PC-9 (cell line): ENCODE measurements at regions not wholly inside any gene's neighbourhood (a gene's known extent, or its start where the extent isn't known, plus 50 kb on each side); places are given as distances from the start of the nearest gene placed in this dataset.
"Not testable (repeated sequence)": the region's sequence is repeated elsewhere in the genome, so short reads cannot be mapped to it uniquely, and the experiment has no call there.

ENCODE experiments used
- BruUV-seq: library from RNA; stranded (reverse); fragments of 400-500 nt; replicated peaks from 2 replicates; lab custom pipeline; 2021; lab: Mats Ljungman, UMichigan
- CTCF ChIA-PET: fragments of 300-600 bp; sonication (Branson Sonifier 250); formaldehyde crosslinking; loops from one replicate; lab custom pipeline; 2022; ENCODE audit warnings: antibody characterized with exemption; lab: Charles Lee
- POLR2A ChIA-PET: fragments of 300-600 bp; sonication (Branson Sonifier 250); formaldehyde crosslinking; loops from one replicate; lab custom pipeline; 2022; ENCODE audit warnings: antibody characterized with exemption; ENCODE audit not compliant: unreplicated experiment; lab: Charles Lee
- DNase-seq, 2 experiments: peaks; one replicate each; pipeline versions ENCODE4 v3.0.0 to v3.0.0-alpha.2; 2015 to 2022; ENCODE audit warnings: mixed read lengths in 1 of 2
- H2AFZ ChIP-seq: fragments of 200-600 bp; sonication (generic); 2 replicates; pipeline ENCODE4 v1.8.1; 2017; ENCODE audit warnings: antibody characterized with exemption
- H3F3A ChIP-seq: fragments of 200-600 bp; sonication (generic); 2 replicates; pipeline ENCODE4 v1.8.1; 2017; ENCODE audit warnings: antibody characterized with exemption, mild to moderate bottlenecking, low read depth; ENCODE audit not compliant: insufficient read depth
- H3K27ac ChIP-seq: fragments of 200-600 bp; sonication (generic); 2 replicates; pipeline ENCODE4 v1.6.1; 2016; ENCODE audit warnings: mixed run types
- H3K27me3 ChIP-seq: fragments of 200-600 bp; sonication (generic); 2 replicates; pipeline ENCODE4 v1.6.1; 2016; ENCODE audit warnings: low read depth, mixed run types; ENCODE audit not compliant: insufficient read depth
- H3K36me3 ChIP-seq: fragments of 200-600 bp; sonication (generic); 2 replicates; pipeline ENCODE4 v1.6.1; 2016; ENCODE audit warnings: low read depth, mixed run types
- H3K4me1 ChIP-seq: fragments of 200-600 bp; sonication (generic); replicated peaks from 2 replicates; pipeline ENCODE4 v1.6.1; 2016; ENCODE audit warnings: mixed run types; ENCODE audit not compliant: insufficient read depth
- H3K4me2 ChIP-seq: fragments of 200-600 bp; sonication (generic); 2 replicates; pipeline ENCODE4 v1.6.1; 2017; ENCODE audit warnings: mixed run types
- H3K4me3 ChIP-seq: fragments of 200-600 bp; sonication (generic); 2 replicates; pipeline ENCODE4 v1.6.1; 2016; ENCODE audit warnings: mixed run types
- H3K79me2 ChIP-seq: fragments of 200-600 bp; sonication (generic); 2 replicates; pipeline ENCODE4 v1.6.1; 2017; ENCODE audit warnings: low read depth, mixed run types
- H3K9me2 ChIP-seq: fragments of 200-600 bp; sonication (generic); 2 replicates; pipeline ENCODE4 v1.8.1; 2017; ENCODE audit warnings: mild to moderate bottlenecking; ENCODE audit not compliant: insufficient read depth
- H3K9me3 ChIP-seq: fragments of 200-600 bp; sonication (generic); 2 replicates; pipeline ENCODE4 v1.8.1; 2016; ENCODE audit warnings: low read depth; ENCODE audit not compliant: insufficient read depth
- H4K20me1 ChIP-seq: fragments of 200-600 bp; sonication (generic); 2 replicates; pipeline ENCODE4 v1.8.1; 2017; ENCODE audit not compliant: insufficient read depth
- CTCF ChIP-seq: fragments of 200-600 bp; sonication (generic); conservative IDR thresholded peaks from 2 replicates; pipeline ENCODE4 v1.6.1; 2017; ENCODE audit warnings: mixed run types, antibody characterized with exemption, mild to moderate bottlenecking, moderate library complexity
- EZH2 ChIP-seq: fragments of 200-600 bp; sonication (generic); IDR thresholded peaks from 2 replicates; pipeline ENCODE4 v1.8.0; 2017; ENCODE audit warnings: antibody characterized with exemption, low read depth
- intact Hi-C: fragments of 100-400 bp; cut with micrococcal nuclease; formaldehyde crosslinking; loops from one replicate; pipeline ENCODE4 v1.10.0; 2022; ENCODE audit not compliant: unreplicated experiment

GRCh38 chr19:30842926-30843325 is 470.7 kb downstream of the ZNF536 start:
- H3F3A ChIP-seq: no peaks in the 10 kb centered on the region
- H3K9me3 ChIP-seq: no peaks in the 10 kb centered on the region
- H3K4me3 ChIP-seq: no peak overlapping the region
- ChIA-PET POLR2A (no interaction called here), CTCF (no interaction called here)
- no peak for TF ChIP-seq EZH2
- no peak for TF ChIP-seq CTCF
- H2AFZ ChIP-seq: no peak overlapping the region
- no peaks in the 10 kb centered on the region for H3K4me1 ChIP-seq
- intact Hi-C loops: no loop called here
- no peaks in the 10 kb centered on the region for H3K79me2 ChIP-seq
- no peak overlapping the region for H3K4me2 ChIP-seq
- no peaks in the 10 kb centered on the region for H3K9me2 ChIP-seq
- no peaks in the 10 kb centered on the region for H3K36me3 ChIP-seq
- H3K27me3 ChIP-seq: peaks cover 47% of the 10 kb centered on the region
- H4K20me1 ChIP-seq: no peaks in the 10 kb centered on the region
- DNase-seq: no peak
- H3K27ac ChIP-seq: no peak overlapping the region
- BruUV-seq: no TSS peak

GRCh38 chr19:30841934-30842333 is 469.8 kb downstream of the ZNF536 start:
- Histone ChIP-seq H3K9me3 (no peaks in the 10 kb centered on the region), H3K36me3 (no peaks in the 10 kb centered on the region), H3K79me2 (no peaks in the 10 kb centered on the region), H4K20me1 (no peaks in the 10 kb centered on the region), H3K4me2 (no peak overlapping the region), H3F3A (no peaks in the 10 kb centered on the region), H3K9me2 (no peaks in the 10 kb centered on the region), H3K27ac (no peak overlapping the region), H3K27me3 (peaks cover 39% of the 10 kb centered on the region), H2AFZ (no peak overlapping the region), H3K4me1 (no peaks in the 10 kb centered on the region), H3K4me3 (no peak overlapping the region)
- ChIA-PET CTCF (no interaction called here), POLR2A (no interaction called here)
- intact Hi-C loops: no loop called here
- TF ChIP-seq EZH2: no peak
- TF ChIP-seq CTCF: no peak
- no TSS peak for BruUV-seq
- DNase-seq: no peak

- no peak overlapping the region for H3K4me2 ChIP-seq
- H3K27ac ChIP-seq: no peak overlapping the region
- no peaks in the 10 kb centered on the region for H3K4me1 ChIP-seq
- POLR2A ChIA-PET: no interaction called here
- CTCF ChIA-PET: no interaction called here
- H4K20me1 ChIP-seq: no peaks in the 10 kb centered on the region
- DNase-seq: no peak
- no peaks in the 10 kb centered on the region for H3K36me3 ChIP-seq
- no peaks in the 10 kb centered on the region for H3K9me2 ChIP-seq
- no peak overlapping the region for H2AFZ ChIP-seq
- no peak overlapping the region for H3K4me3 ChIP-seq
- TF ChIP-seq CTCF (no peak), EZH2 (no peak)
- no peaks in the 10 kb centered on the region for H3K9me3 ChIP-seq
- no TSS peak for BruUV-seq
- no peaks in the 10 kb centered on the region for H3K79me2 ChIP-seq
- intact Hi-C loops: no loop called here
- H3F3A ChIP-seq: no peaks in the 10 kb centered on the region
- no peaks in the 10 kb centered on the region for H3K27me3 ChIP-seq
These were observed 458.7 kb downstream of the ZNF536 start for GRCh38 chr19:30830875-30831274.

- H3K27me3 ChIP-seq, CTCF ChIA-PET, POLR2A ChIA-PET: not testable (repeated sequence)
These were observed 453.3 kb downstream of the ZNF536 start for GRCh38 chr19:30825505-30825904.

More at GRCh38 chr19:30825505-30825904, 453.3 kb downstream of the ZNF536 start:
- H3K9me3 ChIP-seq, BruUV-seq, H4K20me1 ChIP-seq, intact Hi-C loops, H3K27ac ChIP-seq, H3K4me1 ChIP-seq, H3K79me2 ChIP-seq, H3K4me3 ChIP-seq, H3F3A ChIP-seq, DNase-seq, H3K9me2 ChIP-seq, H3K36me3 ChIP-seq, H3K4me2 ChIP-seq, H2AFZ ChIP-seq: not testable (repeated sequence)
